ENCODE measurements at regions not wholly inside any gene's neighbourhood (a gene's known extent, or its start where the extent isn't known, plus 50 kb on each side); places are given as distances from the start of the nearest gene placed in this dataset.

GRCh38 chr3:66609660-66610561 is 109.1 kb upstream of the LRIG1 start:
- Histone ChIP-seq H2AFZ (ENCODE audit: low read depth, low read length, poor library complexity, severe bottlenecking) (no peak overlapping the region), H3K27me3 (ENCODE audit: insufficient read depth, low read length) (no peaks in the 10 kb centered on the region), H3K27ac (ENCODE audit: low read depth, low read length) (no peak overlapping the region), H3K36me3 (ENCODE audit: control insufficient read depth in 1 of 2, insufficient read depth in 2 of 2, low read length in 2 of 2) (no peaks in the 10 kb centered on the region), H3K9me2 (ENCODE audit: insufficient read depth) (no peaks in the 10 kb centered on the region), H3K4me3 (replicated peaks in 1 of 2; ENCODE audit: low read depth in 1 of 2, low read length in 2 of 2) (no peak overlapping the region), H3K4me2 (ENCODE audit: low read length) (no peak overlapping the region), H4K20me1 (ENCODE audit: insufficient read depth) (no peaks in the 10 kb centered on the region), H3K4me1 (ENCODE audit: control insufficient read depth in 1 of 2, insufficient read depth in 2 of 2, low read length in 2 of 2) (no peaks in the 10 kb centered on the region), H3K9me3 (ENCODE audit: control insufficient read depth in 1 of 2, insufficient read depth in 1 of 2, low read depth in 1 of 2, low read length in 2 of 2) (no peaks in the 10 kb centered on the region), H3K9ac (ENCODE audit: low read length) (no peak overlapping the region), H3K79me2 (ENCODE audit: insufficient read depth, low read length) (no peaks in the 10 kb centered on the region)
- DNase-seq (ENCODE audit: low read depth, low spot score) (no peak), ATAC-seq (no peak)
- CTCF ChIA-PET: no interaction called here
- no TSS peak for BruUV-seq (replicated peaks)
- TF ChIP-seq EGR1 (IDR thresholded peaks at IDR 0.05; ENCODE audit: low read depth): no peak
- no peak for TF ChIP-seq CBX3 (IDR thresholded peaks at IDR 0.05; ENCODE audit: low read depth)
- no peak for TF ChIP-seq TCF7L2 (IDR thresholded peaks at IDR 0.05; ENCODE audit: borderline replicate concordance, extremely low read depth, insufficient read depth, insufficient read length)
- no peak for TF ChIP-seq EZH2 (IDR thresholded peaks at IDR 0.05)
- TF ChIP-seq RAD21 (IDR thresholded peaks at IDR 0.05; ENCODE audit: low read depth): no peak
- RAD21 ChIA-PET (ENCODE audit: low non-redundant PET in 1 of 2, low total read pairs in 2 of 2, uncharacterized antibody in 2 of 2, unreplicated experiment in 2 of 2): no interaction called here
- intact Hi-C loops (cut with micrococcal nuclease): no loop called here
- POLR2A ChIA-PET: no interaction called here

DNA sequence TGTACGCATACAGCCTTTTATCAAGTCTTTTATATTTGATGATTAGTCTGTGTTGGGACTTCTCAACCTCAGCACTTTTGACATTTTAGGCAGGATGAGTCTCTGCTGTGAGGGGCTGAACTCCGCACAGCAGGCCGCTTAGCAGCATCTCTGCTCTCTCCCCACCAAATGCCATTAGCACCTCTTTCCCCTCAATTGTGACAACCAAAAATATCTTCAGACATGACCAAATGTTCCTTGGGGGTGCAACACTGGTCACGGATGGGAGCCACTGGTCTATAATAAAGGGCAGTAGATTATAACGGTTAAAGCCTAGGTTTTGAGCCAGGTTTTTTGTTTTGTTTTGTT is 109.7 kb upstream of the LRIG1 start:
- no TSS peak for BruUV-seq (replicated peaks)
- DNase-seq (ENCODE audit: low read depth, low spot score) (no peak), ATAC-seq (no peak)
- H3K36me3 ChIP-seq (ENCODE audit: control insufficient read depth in 1 of 2, insufficient read depth in 2 of 2, low read length in 2 of 2): no peaks in the 10 kb centered on the region
- no peak overlapping the region for H3K4me2 ChIP-seq (ENCODE audit: low read length)
- intact Hi-C loops (cut with micrococcal nuclease): no loop called here
- TF ChIP-seq POLR2A (IDR thresholded peaks at IDR 0.05; ENCODE audit: borderline replicate concordance, extremely low read depth, insufficient read depth, insufficient read length) (no peak), ZNF274 (IDR thresholded peaks at IDR 0.05; ENCODE audit: low read depth, low read length) (no peak), FOSL1 (IDR thresholded peaks at IDR 0.05; ENCODE audit: low read depth) (no peak), EZH2phosphoT487 (IDR thresholded peaks at IDR 0.05; ENCODE audit: borderline replicate concordance) (no peak), CEBPB (IDR thresholded peaks at IDR 0.05; ENCODE audit: low read depth) (no peak), SRF (IDR thresholded peaks at IDR 0.05; ENCODE audit: low read depth) (no peak), RAD21 (IDR thresholded peaks at IDR 0.05; ENCODE audit: low read depth) (no peak)
- no peaks in the 10 kb centered on the region for H3K9me3 ChIP-seq (ENCODE audit: control insufficient read depth in 1 of 2, insufficient read depth in 1 of 2, low read depth in 1 of 2, low read length in 2 of 2)
- H3K27ac ChIP-seq (ENCODE audit: low read depth, low read length): no peak overlapping the region
- H3K9me2 ChIP-seq (ENCODE audit: insufficient read depth): no peaks in the 10 kb centered on the region
- no peaks in the 10 kb centered on the region for H3K79me2 ChIP-seq (ENCODE audit: insufficient read depth, low read length)
- no peaks in the 10 kb centered on the region for H3K27me3 ChIP-seq (ENCODE audit: insufficient read depth, low read length)
- H4K20me1 ChIP-seq (ENCODE audit: insufficient read depth): no peaks in the 10 kb centered on the region
- RAD21 ChIA-PET (ENCODE audit: low non-redundant PET in 1 of 2, low total read pairs in 2 of 2, uncharacterized antibody in 2 of 2, unreplicated experiment in 2 of 2): no interaction called here
- POLR2A ChIA-PET: no interaction called here
- H3K9ac ChIP-seq (ENCODE audit: low read length): no peak overlapping the region
- H3K4me3 ChIP-seq (replicated peaks in 1 of 2; ENCODE audit: low read depth in 1 of 2, low read length in 2 of 2): no peak overlapping the region
- CTCF ChIA-PET: no interaction called here
- no peaks in the 10 kb centered on the region for H3K4me1 ChIP-seq (ENCODE audit: control insufficient read depth in 1 of 2, insufficient read depth in 2 of 2, low read length in 2 of 2)
- H2AFZ ChIP-seq (ENCODE audit: low read depth, low read length, poor library complexity, severe bottlenecking): no peak overlapping the region

Data from HCT116 (cell line).